H9 (cell line): ENCODE measurements at regions not wholly inside any gene's neighbourhood (a gene's known extent, or its start where the extent isn't known, plus 50 kb on each side); places are given as distances from the start of the nearest gene placed in this dataset.

Source experiments
- DNase-seq: peaks from one replicate; pipeline ENCODE4 v3.0.0-alpha.2; 2017
- H2AFZ ChIP-seq: one replicate; pipeline ENCODE4 v1.6.1; 2013; ENCODE audit warnings: mild to moderate bottlenecking, low read length, control low read depth, moderate library complexity
- H2AK5ac ChIP-seq: 2 replicates; pipeline ENCODE4 v1.6.1; 2013; ENCODE audit warnings: low read length, control low read depth, mixed read lengths; ENCODE audit not compliant: insufficient read length
- H2BK120ac ChIP-seq: one replicate; pipeline ENCODE4 v1.6.1; 2013; ENCODE audit warnings: low read depth, mild to moderate bottlenecking, low read length, control low read depth, inconsistent platforms; ENCODE audit not compliant: poor library complexity, severe bottlenecking
- H2BK12ac ChIP-seq: 2 replicates; pipeline ENCODE4 v1.6.1; 2013; ENCODE audit warnings: low read length, control low read depth, mixed read lengths, low read depth; ENCODE audit not compliant: insufficient read length
- H2BK15ac ChIP-seq: 2 replicates; pipeline ENCODE4 v1.6.1; 2013; ENCODE audit warnings: low read depth, low read length, control low read depth
- H2BK20ac ChIP-seq: one replicate; pipeline ENCODE4 v1.6.1; 2013; ENCODE audit warnings: low read depth, mild to moderate bottlenecking, low read length, control low read depth, inconsistent platforms; ENCODE audit not compliant: poor library complexity, severe bottlenecking
- H2BK5ac ChIP-seq: 2 replicates; pipeline ENCODE4 v1.6.1; 2013; ENCODE audit warnings: low read length, control low read depth, mixed read lengths; ENCODE audit not compliant: insufficient read length
- H3K14ac ChIP-seq: 2 replicates; pipeline ENCODE4 v1.6.1; 2013; ENCODE audit warnings: low read length, control low read depth; ENCODE audit not compliant: insufficient read depth
- H3K18ac ChIP-seq: 2 replicates; pipeline ENCODE4 v1.6.1; 2013; ENCODE audit warnings: low read depth, mild to moderate bottlenecking, mixed read lengths, low read length, control low read depth; ENCODE audit not compliant: insufficient read length
- H3K23ac ChIP-seq: 2 replicates; pipeline ENCODE4 v1.6.1; 2013; ENCODE audit warnings: low read length, control low read depth, mixed read lengths, low read depth; ENCODE audit not compliant: insufficient read length
- H3K23me2 ChIP-seq: 2 replicates; pipeline ENCODE4 v1.6.1; 2013; ENCODE audit warnings: low read depth, mild to moderate bottlenecking, mixed read lengths, low read length, control low read depth; ENCODE audit not compliant: insufficient read length, poor library complexity, severe bottlenecking
- H3K27ac ChIP-seq: 2 replicates; pipeline ENCODE4 v1.5.1; 2013; ENCODE audit warnings: low read length, control low read depth, mixed read lengths, low read depth; ENCODE audit not compliant: insufficient read length
- H3K27me3 ChIP-seq: 2 replicates; pipeline ENCODE4 v1.6.1; 2013; ENCODE audit warnings: low read length, control low read depth, inconsistent platforms; ENCODE audit not compliant: insufficient read depth
- H3K4ac ChIP-seq: 2 replicates; pipeline ENCODE4 v1.6.1; 2013; ENCODE audit warnings: low read depth, mild to moderate bottlenecking, control low read depth, inconsistent platforms, low read length, moderate library complexity
- H3K4me1 ChIP-seq: 2 replicates; pipeline ENCODE4 v1.6.1; 2013; ENCODE audit warnings: low read length, control low read depth, inconsistent platforms; ENCODE audit not compliant: insufficient read depth
- H3K4me2 ChIP-seq: 2 replicates; pipeline ENCODE4 v1.6.1; 2013; ENCODE audit warnings: low read length, control low read depth, mixed read lengths; ENCODE audit not compliant: insufficient read length, insufficient read depth
- H3K56ac ChIP-seq: 2 replicates; pipeline ENCODE4 v1.6.1; 2013; ENCODE audit warnings: low read depth, mild to moderate bottlenecking, mixed read lengths, low read length, control low read depth; ENCODE audit not compliant: insufficient read length
- H3K79me1 ChIP-seq: 2 replicates; pipeline ENCODE4 v1.6.1; 2013; ENCODE audit warnings: low read depth, mild to moderate bottlenecking, moderate library complexity, low read length, control low read depth, inconsistent platforms; ENCODE audit not compliant: insufficient read depth, poor library complexity, severe bottlenecking
- H3K79me2 ChIP-seq: 2 replicates; pipeline ENCODE4 v1.6.1; 2013; ENCODE audit warnings: low read length, control low read depth, inconsistent platforms; ENCODE audit not compliant: insufficient read depth
- H3K9ac ChIP-seq: 2 replicates; pipeline ENCODE4 v1.6.1; 2013; ENCODE audit warnings: low read length, control low read depth, mixed read lengths; ENCODE audit not compliant: insufficient read length; ENCODE audit errors: extremely low read depth
- H3K9me3 ChIP-seq: one replicate; pipeline ENCODE4 v1.6.1; 2013; ENCODE audit warnings: low read depth, low read length, inconsistent platforms; ENCODE audit not compliant: control insufficient read depth
- H3T11ph ChIP-seq: one replicate; pipeline ENCODE4 v1.6.1; 2013; ENCODE audit warnings: mild to moderate bottlenecking, low read length, control low read depth, inconsistent platforms
- H4K20me1 ChIP-seq: one replicate; pipeline ENCODE4 v1.6.1; 2013; ENCODE audit not compliant: control insufficient read depth, insufficient read length, insufficient read depth
- H4K5ac ChIP-seq: 2 replicates; pipeline ENCODE4 v1.6.1; 2013; ENCODE audit warnings: low read depth, mild to moderate bottlenecking, mixed read lengths, low read length, control low read depth; ENCODE audit not compliant: insufficient read length
- H4K8ac ChIP-seq: replicated peaks from 2 replicates; pipeline ENCODE4 v1.6.1; 2013; ENCODE audit warnings: low read length, control low read depth, mixed read lengths, low read depth; ENCODE audit not compliant: insufficient read length
- H4K91ac ChIP-seq: 2 replicates; pipeline ENCODE4 v1.6.1; 2013; ENCODE audit warnings: low read depth, mild to moderate bottlenecking, moderate library complexity, mixed read lengths, low read length, control low read depth; ENCODE audit not compliant: insufficient read length
- H3K27ac Mint-ChIP-seq, 3 experiments: 2 replicates in 2 of 3; 3 replicates in 1 of 3; pipeline ENCODE4 v1.8.0; 2020 to 2021; ENCODE audit warnings: mixed read lengths in 3 of 3, mild to moderate bottlenecking in 1 of 3, moderate library complexity in 1 of 3
- H3K27me3 Mint-ChIP-seq: 2 replicates; pipeline ENCODE4 v1.8.0; 2021; ENCODE audit warnings: low read depth, mild to moderate bottlenecking, moderate library complexity, mixed read lengths
- H3K36me3 Mint-ChIP-seq, 3 experiments: 2 replicates in 2 of 3; 3 replicates in 1 of 3; pipeline ENCODE4 v1.8.0; 2020 to 2021; ENCODE audit warnings: low read depth in 3 of 3, mixed read lengths in 3 of 3; ENCODE audit not compliant: insufficient read depth in 1 of 3
- H3K4me1 Mint-ChIP-seq, 2 experiments: 2 replicates each; pipeline ENCODE4 v1.8.0; 2020; ENCODE audit warnings: mixed read lengths in 2 of 2
- H3K4me3 Mint-ChIP-seq, 2 experiments: 2 replicates in 1 of 2; 3 replicates in 1 of 2; pipeline ENCODE4 v1.8.0; 2020 to 2021; ENCODE audit warnings: mild to moderate bottlenecking in 2 of 2, mixed read lengths in 2 of 2, moderate library complexity in 1 of 2
- H3K9me3 Mint-ChIP-seq, 2 experiments: 2 replicates in 1 of 2; 3 replicates in 1 of 2; pipeline ENCODE4 v1.8.0; 2020; ENCODE audit warnings: mild to moderate bottlenecking in 2 of 2, mixed read lengths in 2 of 2, moderate library complexity in 1 of 2
- CTCF ChIP-seq: fragments of 200-600 bp; sonication (generic); conservative IDR thresholded peaks from 3 replicates; pipeline ENCODE4 v1.8.0; 2021; ENCODE audit warnings: antibody characterized with exemption, mild to moderate bottlenecking

GRCh38 chr9:20186823-20187222 is 398.0 kb upstream of the SLC24A2 start:
- H3K18ac ChIP-seq, result no peak overlapping the region
- no peak overlapping the region for H2BK120ac ChIP-seq
- H3K14ac ChIP-seq, result no peak overlapping the region
- no peak overlapping the region for H3K27ac ChIP-seq
- Mint-ChIP-seq H3K9me3 (peaks cover 4% of the 10 kb centered on the region in 2 experiments), H3K27me3 (no peaks in the 10 kb centered on the region; the same call in 1 of the 2 replicates), H3K27ac (no peak overlapping the region), H3K4me1 (peaks cover 11 to 14% of the 10 kb centered on the region in 2 experiments), H3K4me3 (no peak overlapping the region), H3K36me3 (peaks cover 0 to 6% (median 1%) of the 10 kb centered on the region in 3 experiments; a peak in 4 of 7 replicates)
- H3K9me3 ChIP-seq, result no peaks in the 10 kb centered on the region
- no peak overlapping the region for H2BK20ac ChIP-seq
- no peaks in the 10 kb centered on the region for H3K27me3 ChIP-seq
- H3K4me1 ChIP-seq, result peaks cover 7% of the 10 kb centered on the region; the same call in 1 of the 2 replicates
- no peak overlapping the region for H2AK5ac ChIP-seq
- no peak overlapping the region for H4K5ac ChIP-seq
- H3K79me1 ChIP-seq, result no peaks in the 10 kb centered on the region
- H4K91ac ChIP-seq, result no peak overlapping the region
- H3K9ac ChIP-seq, result no peak overlapping the region
- H2BK12ac ChIP-seq, result no peak overlapping the region
- no peak overlapping the region for H3K56ac ChIP-seq
- H2BK5ac ChIP-seq, result no peak overlapping the region
- H4K8ac ChIP-seq, result no peak overlapping the region
- TF ChIP-seq CTCF, result no peak
- no peak for DNase-seq
- H2BK15ac ChIP-seq, result no peak overlapping the region
- no peaks in the 10 kb centered on the region for H3K23me2 ChIP-seq
- H3K4ac ChIP-seq, result no peak overlapping the region
- no peaks in the 10 kb centered on the region for H3K79me2 ChIP-seq
- H4K20me1 ChIP-seq, result no peaks in the 10 kb centered on the region
- H3T11ph ChIP-seq, result no peak overlapping the region
- no peak overlapping the region for H2AFZ ChIP-seq
- no peak overlapping the region for H3K23ac ChIP-seq
- H3K4me2 ChIP-seq, result no peak overlapping the region
